GM18511 (cell line): ENCODE measurements at regions not wholly inside any gene's neighbourhood (a gene's known extent, or its start where the extent isn't known, plus 50 kb on each side); places are given as distances from the start of the nearest gene placed in this dataset.

ENCODE experiments used
- ATAC-seq: cut with Tn5 transposase; IDR thresholded peaks from one replicate; pipeline ENCODE4 v1.9.1; 2021; ENCODE audit warnings: mild to moderate bottlenecking, moderate library complexity; ENCODE audit not compliant: unreplicated experiment

GRCh38 chr16:26189536-26189935 lies 497.8 kb downstream of the HS3ST4 start:
- ATAC-seq: no peak

GRCh38 chr16:26194526-26194925 lies 502.8 kb downstream of the HS3ST4 start:
- no peak for ATAC-seq

DNA sequence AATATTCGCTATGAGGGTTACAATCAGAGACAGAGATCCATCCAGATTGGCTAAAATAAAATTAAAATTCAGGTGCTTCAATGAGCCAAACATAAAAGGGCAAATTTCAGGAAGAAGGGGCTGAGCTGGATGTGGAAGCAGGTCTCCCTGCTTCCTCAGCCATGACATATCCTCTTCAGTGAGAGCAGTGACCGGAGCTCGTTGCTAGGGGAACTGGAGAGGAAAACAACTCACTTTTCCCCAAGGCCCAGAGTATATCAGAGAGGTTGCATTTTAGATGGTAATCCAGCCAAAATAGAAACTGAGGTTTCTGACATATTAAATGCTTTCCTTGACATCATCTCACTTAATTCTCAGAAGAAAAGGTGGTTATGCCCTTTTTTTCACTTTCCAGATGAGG lies 503.5 kb downstream of the HS3ST4 start:
- no peak for ATAC-seq

DNA sequence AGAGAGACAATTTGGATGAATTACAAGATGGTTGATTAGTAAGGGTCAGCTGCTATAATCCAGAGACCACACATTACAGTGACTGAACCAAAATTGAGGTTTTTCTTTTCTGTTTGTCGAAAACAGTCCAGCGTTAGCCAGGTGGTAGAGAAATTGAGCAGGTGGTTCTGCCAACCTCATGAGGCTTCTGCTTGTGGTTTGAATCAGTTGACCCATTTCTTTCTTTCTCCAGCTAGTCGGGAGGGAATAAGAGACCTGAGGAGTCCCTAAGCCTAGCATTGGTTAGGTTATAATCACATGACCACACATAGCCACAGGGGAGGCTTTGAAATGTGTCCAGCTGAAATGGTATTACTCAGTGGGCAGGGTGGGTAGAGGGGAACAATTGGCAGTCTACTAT lies 504.6 kb downstream of the HS3ST4 start:
- ATAC-seq: no peak

- no peak for ATAC-seq
Measured at GRCh38 chr16:26196802-26197201, 505.0 kb downstream of the HS3ST4 start.

GRCh38 chr16:26197707-26198106 lies 505.9 kb downstream of the HS3ST4 start:
- ATAC-seq: no peak

GRCh38 chr16:26198221-26198620 lies 506.5 kb downstream of the HS3ST4 start:
- no peak for ATAC-seq

DNA sequence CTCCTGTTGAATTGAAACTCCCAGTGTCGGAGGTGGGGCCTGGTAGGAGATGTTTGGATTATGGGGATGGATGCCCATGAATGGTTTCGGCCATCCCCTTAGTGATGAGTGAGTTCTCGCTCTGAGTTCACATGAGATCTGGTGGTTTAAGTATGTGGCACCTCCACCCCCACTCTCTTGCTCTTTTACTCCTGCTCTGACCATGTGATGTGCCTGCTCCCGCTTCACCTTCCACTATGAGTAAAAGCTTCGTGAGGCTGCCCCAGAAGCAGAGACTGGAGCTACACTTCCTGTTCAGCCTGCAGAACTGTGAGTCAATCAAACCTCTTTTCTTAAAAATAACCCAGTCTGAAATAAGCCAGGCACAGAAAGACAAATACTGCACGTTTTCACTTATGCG lies 512.4 kb downstream of the HS3ST4 start:
- no peak for ATAC-seq

GRCh38 chr16:26211542-26211941 lies 519.8 kb downstream of the HS3ST4 start:
- no peak for ATAC-seq

DNA sequence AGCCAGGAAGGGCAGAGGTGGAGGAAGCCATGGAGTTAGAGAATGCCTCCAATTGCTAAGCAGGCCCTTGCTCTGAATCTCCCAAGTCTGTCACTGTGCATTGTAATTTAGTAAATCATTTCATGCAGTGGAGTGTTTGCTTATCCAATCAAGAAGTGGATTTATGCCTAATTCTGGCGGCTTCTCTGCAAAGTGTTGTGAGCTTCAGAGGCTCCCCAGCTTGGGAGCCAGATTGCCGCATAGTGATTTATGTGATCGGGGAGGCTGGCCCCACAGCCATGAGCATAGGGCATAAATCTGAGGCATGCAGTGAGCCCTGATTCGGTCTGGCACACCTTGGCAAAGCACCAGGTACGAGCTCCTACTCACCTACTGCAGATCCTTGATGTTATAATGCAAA lies 520.8 kb downstream of the HS3ST4 start:
- ATAC-seq: no peak

DNA sequence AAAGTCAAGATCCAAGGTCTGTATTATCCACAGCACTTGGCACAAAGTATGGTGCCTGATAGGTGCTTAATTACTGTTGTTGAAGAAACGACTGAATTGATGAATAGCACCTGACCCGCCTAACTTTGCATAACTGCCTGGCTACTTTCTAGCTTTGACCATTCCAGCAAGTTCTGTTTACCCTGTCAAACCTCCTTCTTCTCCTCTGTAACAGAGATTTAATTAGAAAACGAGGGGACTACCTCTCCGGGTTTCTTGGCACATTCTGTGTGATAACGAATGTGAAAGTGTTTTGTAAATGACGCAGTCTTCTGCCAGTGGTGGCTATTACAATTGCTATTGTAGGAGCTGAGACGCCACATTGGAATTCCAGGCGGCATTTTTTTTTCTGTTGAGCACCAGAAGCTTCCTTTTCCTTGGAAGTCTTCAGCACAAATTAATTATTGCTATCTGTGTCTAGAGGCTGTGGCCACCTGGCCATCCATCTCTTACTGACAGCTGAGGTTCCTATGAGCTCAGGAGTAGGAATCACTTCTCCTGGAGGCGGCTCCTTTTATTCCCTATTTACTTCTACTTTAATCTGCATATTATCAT lies 522.9 kb downstream of the HS3ST4 start:
- ATAC-seq: no peak

- no peak for ATAC-seq
Measured at GRCh38 chr16:26220894-26221293, 529.1 kb downstream of the HS3ST4 start.

GRCh38 chr16:26231647-26232046 lies 539.9 kb downstream of the HS3ST4 start:
- no peak for ATAC-seq

- ATAC-seq: no peak
Measured at GRCh38 chr16:26240807-26241206, 549.0 kb downstream of the HS3ST4 start.

GRCh38 chr16:26247063-26247462 lies 555.3 kb downstream of the HS3ST4 start:
- ATAC-seq: no peak

GRCh38 chr16:26252598-26252997 lies 560.8 kb downstream of the HS3ST4 start:
- no peak for ATAC-seq

- ATAC-seq: no peak
Measured at GRCh38 chr16:26261621-26262020, 569.9 kb downstream of the HS3ST4 start.

DNA sequence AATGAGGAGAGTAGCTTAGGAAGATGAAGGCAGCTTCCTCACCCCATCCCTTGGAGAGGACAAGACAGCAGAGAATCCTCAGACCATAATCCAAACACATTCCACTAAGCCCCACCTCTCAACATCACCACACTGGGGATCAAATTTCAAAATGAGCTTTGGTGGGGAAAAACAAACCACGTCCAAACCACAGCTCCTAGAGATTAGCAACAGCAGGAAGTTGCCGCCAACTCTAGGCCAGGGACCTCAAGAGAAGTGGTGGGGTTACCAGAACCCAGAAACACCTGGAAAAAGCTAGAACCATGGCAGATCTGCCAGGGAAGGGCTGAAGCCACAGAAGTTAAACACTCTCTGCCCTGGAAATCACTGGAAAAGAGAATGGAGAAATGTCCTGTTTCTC lies 571.6 kb downstream of the HS3ST4 start:
- no peak for ATAC-seq

GRCh38 chr16:26267641-26268040 lies 575.9 kb downstream of the HS3ST4 start:
- no peak for ATAC-seq

DNA sequence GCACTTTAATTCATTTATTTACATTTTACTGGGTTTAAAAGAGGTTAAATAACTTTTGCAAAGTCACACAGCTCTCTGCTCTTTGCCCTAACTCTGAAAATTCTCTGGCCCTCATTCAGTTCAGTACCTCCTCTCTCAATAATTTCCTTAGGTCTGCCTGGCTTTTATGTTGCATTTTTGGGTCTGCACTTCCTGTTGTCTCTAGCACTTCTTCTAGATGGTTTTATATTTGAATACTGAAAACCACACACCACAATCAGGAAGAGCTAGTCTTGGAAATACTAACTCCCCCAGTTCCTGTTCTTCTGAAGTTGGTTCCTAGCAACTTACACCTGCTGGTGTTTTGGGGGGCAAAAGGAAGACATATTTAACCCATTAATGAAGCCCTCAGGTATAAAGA lies 577.9 kb downstream of the HS3ST4 start:
- no peak for ATAC-seq

- no peak for ATAC-seq
Measured at GRCh38 chr16:26273607-26274006, 581.8 kb downstream of the HS3ST4 start.

DNA sequence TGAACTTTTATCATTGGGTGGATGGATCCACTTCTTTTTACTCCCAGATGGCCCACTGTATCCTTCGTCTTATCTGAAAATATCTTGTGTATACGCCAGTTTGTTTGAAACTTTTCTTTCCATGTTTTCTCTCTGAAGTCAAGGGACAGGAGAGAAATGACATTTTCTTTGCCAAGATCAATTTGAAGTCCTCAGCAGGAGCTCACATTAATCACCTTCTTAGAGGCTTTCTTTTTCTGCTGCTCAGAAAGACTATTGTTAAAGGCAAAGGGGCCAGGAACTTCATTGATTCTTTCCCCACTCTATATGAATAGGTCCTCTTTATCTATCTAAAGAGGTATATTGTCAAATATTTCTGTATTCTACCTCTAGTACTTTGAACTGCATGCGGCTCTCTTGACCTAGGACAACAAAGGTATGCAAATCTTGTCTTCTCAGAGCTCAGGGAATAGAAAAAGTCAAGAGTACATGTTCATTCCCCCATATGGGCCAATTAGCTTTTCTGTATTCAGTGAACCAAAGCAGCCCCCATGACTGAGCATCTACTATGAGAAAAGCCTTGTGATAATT lies 583.3 kb downstream of the HS3ST4 start:
- no peak for ATAC-seq

GRCh38 chr16:26276289-26276688 lies 584.5 kb downstream of the HS3ST4 start:
- ATAC-seq: no peak
